ENCODE measurements at regions not wholly inside any gene's neighbourhood (a gene's known extent, or its start where the extent isn't known, plus 50 kb on each side); places are given as distances from the start of the nearest gene placed in this dataset.
A peak's percentile ranks its signal among the peaks of the same experiment; 100 is the strongest.

DNA sequence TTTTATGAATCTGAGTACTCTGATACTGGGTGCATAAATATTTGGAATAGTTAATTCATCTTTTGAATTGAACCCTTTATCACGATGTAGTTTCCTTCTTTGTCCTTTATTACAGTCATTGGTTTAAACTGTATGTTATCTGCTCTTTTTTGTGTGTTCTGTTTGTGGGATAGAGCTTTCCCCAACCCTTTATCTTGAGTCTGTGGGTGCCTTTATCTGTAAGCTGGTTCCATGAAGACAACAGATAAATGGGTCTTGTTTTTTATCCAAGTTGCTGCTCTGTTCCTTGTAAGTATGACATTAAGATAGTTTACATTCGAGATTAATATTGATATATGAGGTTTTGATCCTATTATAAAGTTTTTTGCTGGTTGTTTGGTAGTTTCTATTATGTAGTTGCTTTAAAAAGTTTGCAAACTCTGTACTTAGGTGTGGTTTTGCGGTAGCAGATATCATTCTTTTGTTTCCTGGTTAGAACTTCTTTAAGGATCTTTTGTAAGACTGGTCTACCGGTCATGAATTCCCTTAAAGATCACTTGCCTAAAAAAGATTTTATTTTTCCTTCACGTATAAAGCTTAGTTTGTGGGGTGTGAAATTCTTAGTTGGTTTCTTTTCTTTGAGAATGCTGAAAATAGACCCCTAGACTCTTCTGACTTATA lies 1451.3 kb upstream of the SLC39A10 start:
- Histone ChIP-seq H3K27ac (ENCODE audit: low read depth in 2 of 2, low read length in 1 of 2) (no peak overlapping the region), H3K79me2 (ENCODE audit: insufficient read depth) (no peaks in the 10 kb centered on the region), H3K4me2 (no peak overlapping the region), H3K36me3 (replicated peaks in 1 of 2; ENCODE audit: control insufficient read depth in 1 of 2, insufficient read depth in 2 of 2, low read length in 1 of 2) (no peaks in the 10 kb centered on the region), H4K20me1 (ENCODE audit: insufficient read depth) (no peaks in the 10 kb centered on the region), H3K4me1 (ENCODE audit: control insufficient read depth in 1 of 2, insufficient read depth in 2 of 2, low read depth in 1 of 2, low read length in 1 of 2) (no peaks in the 10 kb centered on the region), H3K9me3 (no peaks in the 10 kb centered on the region), H3K9me2 (no peaks in the 10 kb centered on the region), H3K27me3 (ENCODE audit: insufficient read depth) (no peaks in the 10 kb centered on the region), H3K4me3 (ENCODE audit: low read depth in 2 of 2, low read length in 1 of 2) (no peak overlapping the region), H3F3A (replicated peaks; ENCODE audit: insufficient read depth) (peaks cover 3% of the 10 kb centered on the region), H3K9ac (no peak overlapping the region), H2AFZ (ENCODE audit: low read depth) (no peak overlapping the region)
- no peak for DNase-seq
- ChIA-PET POLR2A (no interaction called here), CTCF (no interaction called here)
- TF ChIP-seq USF1 (IDR thresholded peaks at IDR 0.05; ENCODE audit: borderline replicate concordance, low read depth) (no peak), MAX (IDR thresholded peaks at IDR 0.05; ENCODE audit: low read depth) (no peak)
- WGBS (ENCODE audit: low lambda C conversion rate): 15% methylated on average over 5 of the region's 5 CpGs

DNA sequence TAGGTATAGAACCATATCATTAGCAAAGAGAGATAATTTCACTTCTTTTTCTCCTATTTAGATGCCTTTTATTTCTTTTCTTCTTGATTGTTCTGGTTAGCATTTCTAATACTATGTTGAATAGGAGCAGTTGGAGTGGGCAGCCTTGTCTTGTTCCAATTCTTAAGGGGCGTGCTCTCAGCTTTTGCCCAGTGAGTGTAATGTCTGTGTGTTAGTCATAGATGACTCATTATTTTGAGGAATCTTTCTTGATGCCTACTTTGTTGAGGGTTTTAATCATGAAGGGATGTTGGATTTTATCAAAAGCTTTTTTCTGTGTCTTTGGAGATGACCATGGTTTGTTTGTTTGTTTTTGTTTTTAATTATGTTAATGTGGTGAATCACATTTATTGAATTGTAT lies 1453.1 kb upstream of the SLC39A10 start:
- DNase-seq: no peak
- no peak overlapping the region for H3K4me3 ChIP-seq (ENCODE audit: low read depth in 2 of 2, low read length in 1 of 2)
- CTCF ChIA-PET: no interaction called here
- no peaks in the 10 kb centered on the region for H3K9me3 ChIP-seq
- no peaks in the 10 kb centered on the region for H3K27me3 ChIP-seq (ENCODE audit: insufficient read depth)
- H4K20me1 ChIP-seq (ENCODE audit: insufficient read depth): no peaks in the 10 kb centered on the region
- H3K79me2 ChIP-seq (ENCODE audit: insufficient read depth): no peaks in the 10 kb centered on the region
- POLR2A ChIA-PET: no interaction called here
- WGBS (ENCODE audit: low lambda C conversion rate): 0% methylated on average over 1 of the region's 1 CpG
- H3K36me3 ChIP-seq (replicated peaks in 1 of 2; ENCODE audit: control insufficient read depth in 1 of 2, insufficient read depth in 2 of 2, low read length in 1 of 2): no peaks in the 10 kb centered on the region
- TF ChIP-seq REST (IDR thresholded peaks at IDR 0.05; ENCODE audit: low read depth, low read length) (no peak), RCOR1 (IDR thresholded peaks at IDR 0.05; ENCODE audit: low read length) (no peak), IRF3 (IDR thresholded peaks at IDR 0.05; ENCODE audit: low read depth, low read length) (no peak), TCF12 (IDR thresholded peaks at IDR 0.05) (peak; percentile 36; the same call in 1 of the 2 replicates), FOSL2 (IDR thresholded peaks at IDR 0.05; ENCODE audit: borderline replicate concordance, low read depth) (peak; percentile 77; the same call in 1 of the 2 replicates), JUND (IDR thresholded peaks at IDR 0.05) (peak; percentile 68), POLR2AphosphoS5 (IDR thresholded peaks at IDR 0.05; ENCODE audit: low read depth, low read length) (no peak)
- H2AFZ ChIP-seq (ENCODE audit: low read depth): no peak overlapping the region; the same call in 1 of the 2 replicates
- H3K4me2 ChIP-seq: no peak overlapping the region
- no peak overlapping the region for H3K9ac ChIP-seq
- H3K27ac ChIP-seq (ENCODE audit: low read depth in 2 of 2, low read length in 1 of 2): no peak overlapping the region; a peak in 1 of 4 replicates
- H3F3A ChIP-seq (replicated peaks; ENCODE audit: insufficient read depth): peaks cover 3% of the 10 kb centered on the region
- no peaks in the 10 kb centered on the region for H3K9me2 ChIP-seq
- H3K4me1 ChIP-seq (ENCODE audit: control insufficient read depth in 1 of 2, insufficient read depth in 2 of 2, low read depth in 1 of 2, low read length in 1 of 2): no peaks in the 10 kb centered on the region
